Gastroesophageal sphincter (tissue), 4 donors: ENCODE measurements at regions not wholly inside any gene's neighbourhood (a gene's known extent, or its start where the extent isn't known, plus 50 kb on each side); places are given as distances from the start of the nearest gene placed in this dataset.

Experiments used
- ATAC-seq: fragments of 150-250 bp; one replicate; pipeline ENCODE4 v1.9.1; 2016; ENCODE audit warnings: mild to moderate bottlenecking, moderate library complexity
- H3K27ac ChIP-seq, 4 donors: fragments of 200-600 bp; sonication (generic) in 3 of 4; 1 replicate in 3 of 4; 2 replicates in 1 of 4; pipeline ENCODE4 v1.5.1; 2016 to 2019
- H3K27me3 ChIP-seq: fragments of 200-600 bp; sonication (generic); one replicate; pipeline ENCODE4 v1.5.1; 2019
- H3K36me3 ChIP-seq, 2 donors: fragments of 200-600 bp; sonication (generic); one replicate each; pipeline ENCODE4 v1.5.1; 2019; ENCODE audit warnings: control low read depth in 1 of 2
- H3K4me1 ChIP-seq, 3 donors: fragments of 200-600 bp; sonication (generic); 1 replicate in 2 of 3; 2 replicates in 1 of 3; pipeline ENCODE4 v1.5.1; 2016 to 2019; ENCODE audit warnings: control low read depth in 2 of 3
- H3K4me3 ChIP-seq, 2 donors: fragments of 200-600 bp; sonication (generic); one replicate each; pipeline ENCODE4 v1.5.1; 2019; ENCODE audit warnings: mild to moderate bottlenecking in 1 of 2, moderate library complexity in 1 of 2
- H3K9me3 ChIP-seq, 3 donors: fragments of 200-600 bp; sonication (generic); one replicate each; pipeline ENCODE4 v1.5.1; 2017 to 2019; ENCODE audit warnings: control low read depth in 2 of 3
- EP300 ChIP-seq: sonication (generic); formaldehyde crosslinking; IDR thresholded peaks from one replicate; pipeline ENCODE4 v1.6.1; 2017; ENCODE audit warnings: antibody characterized with exemption, mild to moderate bottlenecking
- POLR2A ChIP-seq, 2 donors: fragments of 450-650 bp; IDR thresholded peaks; one replicate each; pipeline ENCODE4 v1.6.1; 2017; ENCODE audit warnings: antibody characterized with exemption in 2 of 2, mild to moderate bottlenecking in 2 of 2, moderate library complexity in 1 of 2
- POLR2AphosphoS5 ChIP-seq: sonication (generic); formaldehyde crosslinking; IDR thresholded peaks from one replicate; pipeline ENCODE4 v1.6.1; 2017; ENCODE audit warnings: antibody characterized with exemption
- WGBS, 2 donors: methylation state at CpG; one replicate each; pipeline ENCODE4 v1.1.5; 2018; ENCODE audit warnings: low coverage in 1 of 2; 5-methylcytosine and 5-hydroxymethylcytosine counted together
- TF ChIP-seq, protein P1 (sequence below), 4 experiments: fragments of 200-600 bp in 2 of 4; fragments of 450-650 bp in 2 of 4; sonication (generic) in 1 of 4; IDR thresholded peaks; one replicate each; pipeline ENCODE4 v1.5.1; 2017 to 2019; ENCODE audit warnings: antibody characterized with exemption in 4 of 4, mild to moderate bottlenecking in 2 of 4, moderate library complexity in 2 of 4

DNA sequence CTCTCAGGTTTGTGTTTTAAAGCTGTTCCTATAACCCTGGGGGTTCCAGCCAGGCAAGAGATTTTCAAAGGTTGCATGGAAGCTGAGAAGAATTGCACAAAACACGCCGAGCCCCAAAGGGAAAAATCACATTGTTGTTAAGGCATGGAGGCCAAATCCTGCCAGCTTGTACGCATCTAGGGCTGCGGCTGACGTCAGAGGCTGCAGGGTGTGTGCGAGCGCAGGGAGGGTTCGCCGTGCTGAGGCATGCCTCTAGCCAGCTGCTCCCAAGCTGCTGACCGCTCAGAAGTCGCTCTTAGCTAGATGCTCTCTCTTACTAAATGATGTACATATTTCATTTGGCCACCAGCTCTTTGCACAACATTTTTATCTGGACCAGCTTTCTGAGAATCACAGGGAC, 191.8 kb downstream of the LPIN1 start:
- Histone ChIP-seq H3K4me3 (no peak overlapping the region), H3K27me3 (no peaks in the 10 kb centered on the region), H3K4me1 (no peaks in the 10 kb centered on the region), H3K9me3 (no peaks in the 10 kb centered on the region), H3K36me3 (no peaks in the 10 kb centered on the region), H3K27ac (no peak overlapping the region)
- ATAC-seq: peak; percentile 87
- 74 to 86% methylated on average over 6 to 10 of the region's 11 CpGs for WGBS, 2 donors
- TF ChIP-seq EP300 (no peak), POLR2AphosphoS5 (peak; percentile 12)

- TF ChIP-seq, protein P1, sequence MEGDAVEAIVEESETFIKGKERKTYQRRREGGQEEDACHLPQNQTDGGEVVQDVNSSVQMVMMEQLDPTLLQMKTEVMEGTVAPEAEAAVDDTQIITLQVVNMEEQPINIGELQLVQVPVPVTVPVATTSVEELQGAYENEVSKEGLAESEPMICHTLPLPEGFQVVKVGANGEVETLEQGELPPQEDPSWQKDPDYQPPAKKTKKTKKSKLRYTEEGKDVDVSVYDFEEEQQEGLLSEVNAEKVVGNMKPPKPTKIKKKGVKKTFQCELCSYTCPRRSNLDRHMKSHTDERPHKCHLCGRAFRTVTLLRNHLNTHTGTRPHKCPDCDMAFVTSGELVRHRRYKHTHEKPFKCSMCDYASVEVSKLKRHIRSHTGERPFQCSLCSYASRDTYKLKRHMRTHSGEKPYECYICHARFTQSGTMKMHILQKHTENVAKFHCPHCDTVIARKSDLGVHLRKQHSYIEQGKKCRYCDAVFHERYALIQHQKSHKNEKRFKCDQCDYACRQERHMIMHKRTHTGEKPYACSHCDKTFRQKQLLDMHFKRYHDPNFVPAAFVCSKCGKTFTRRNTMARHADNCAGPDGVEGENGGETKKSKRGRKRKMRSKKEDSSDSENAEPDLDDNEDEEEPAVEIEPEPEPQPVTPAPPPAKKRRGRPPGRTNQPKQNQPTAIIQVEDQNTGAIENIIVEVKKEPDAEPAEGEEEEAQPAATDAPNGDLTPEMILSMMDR (IDR thresholded peaks at IDR 0.05): no peak
- TF ChIP-seq POLR2A (IDR thresholded peaks at IDR 0.05) (no peak), EP300 (no peak), POLR2AphosphoS5 (no peak)
- H3K4me1 ChIP-seq: no peaks in the 10 kb centered on the region
- H3K4me3 ChIP-seq: no peak overlapping the region
- H3K9me3 ChIP-seq: no peaks in the 10 kb centered on the region
- H3K27me3 ChIP-seq: no peaks in the 10 kb centered on the region
- 82 to 89% methylated on average over 2 of the region's 2 CpGs for WGBS, 2 donors
- H3K27ac ChIP-seq: no peak overlapping the region
- no peaks in the 10 kb centered on the region for H3K36me3 ChIP-seq
- ATAC-seq: no peak
Observed at GRCh38 chr2:11939523-11939922, 193.1 kb downstream of the LPIN1 start.

- Histone ChIP-seq H3K27ac (no peak overlapping the region), H3K9me3 (no peaks in the 10 kb centered on the region), H3K4me1 (no peaks in the 10 kb centered on the region), H3K27me3 (no peaks in the 10 kb centered on the region), H3K36me3 (no peaks in the 10 kb centered on the region), H3K4me3 (no peak overlapping the region)
- TF ChIP-seq, protein P1 (IDR thresholded peaks at IDR 0.05): no peak
- no peak for ATAC-seq
- WGBS, 2 donors: 88 to 100% methylated on average over 2 to 3 of the region's 3 CpGs
Observed at GRCh38 chr2:11940121-11940743, 193.8 kb downstream of the LPIN1 start.

DNA sequence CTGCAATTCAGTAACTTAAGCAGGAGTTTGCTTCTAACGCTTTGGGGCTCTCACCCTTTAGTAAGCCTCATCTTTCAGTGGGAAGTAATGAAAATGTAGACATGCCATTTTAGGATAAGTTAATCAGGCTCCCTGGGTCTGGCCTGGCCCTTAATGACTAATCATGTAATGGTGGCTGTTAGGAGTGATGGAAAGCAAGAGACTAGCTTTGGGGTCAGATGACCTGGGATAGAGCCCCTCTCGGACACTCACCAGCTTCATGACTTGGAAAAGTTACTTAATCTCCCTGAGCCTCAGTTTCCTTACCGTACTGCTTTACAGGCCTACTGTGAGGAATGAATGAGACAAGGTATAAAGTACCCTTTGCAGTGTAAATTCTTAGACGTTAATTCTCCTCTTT, 194.4 kb downstream of the LPIN1 start:
- ATAC-seq: no peak
- Histone ChIP-seq H3K9me3 (no peaks in the 10 kb centered on the region), H3K27ac (no peak overlapping the region), H3K4me1 (no peaks in the 10 kb centered on the region), H3K27me3 (no peaks in the 10 kb centered on the region), H3K4me3 (no peak overlapping the region), H3K36me3 (no peaks in the 10 kb centered on the region)
- TF ChIP-seq POLR2AphosphoS5: no peak
- no peak for TF ChIP-seq POLR2A (IDR thresholded peaks at IDR 0.05)
- TF ChIP-seq EP300: no peak
- TF ChIP-seq, protein P1 (IDR thresholded peaks at IDR 0.05): no peak
- 87 to 95% methylated on average over 3 to 4 of the region's 4 CpGs for WGBS, 2 donors

DNA sequence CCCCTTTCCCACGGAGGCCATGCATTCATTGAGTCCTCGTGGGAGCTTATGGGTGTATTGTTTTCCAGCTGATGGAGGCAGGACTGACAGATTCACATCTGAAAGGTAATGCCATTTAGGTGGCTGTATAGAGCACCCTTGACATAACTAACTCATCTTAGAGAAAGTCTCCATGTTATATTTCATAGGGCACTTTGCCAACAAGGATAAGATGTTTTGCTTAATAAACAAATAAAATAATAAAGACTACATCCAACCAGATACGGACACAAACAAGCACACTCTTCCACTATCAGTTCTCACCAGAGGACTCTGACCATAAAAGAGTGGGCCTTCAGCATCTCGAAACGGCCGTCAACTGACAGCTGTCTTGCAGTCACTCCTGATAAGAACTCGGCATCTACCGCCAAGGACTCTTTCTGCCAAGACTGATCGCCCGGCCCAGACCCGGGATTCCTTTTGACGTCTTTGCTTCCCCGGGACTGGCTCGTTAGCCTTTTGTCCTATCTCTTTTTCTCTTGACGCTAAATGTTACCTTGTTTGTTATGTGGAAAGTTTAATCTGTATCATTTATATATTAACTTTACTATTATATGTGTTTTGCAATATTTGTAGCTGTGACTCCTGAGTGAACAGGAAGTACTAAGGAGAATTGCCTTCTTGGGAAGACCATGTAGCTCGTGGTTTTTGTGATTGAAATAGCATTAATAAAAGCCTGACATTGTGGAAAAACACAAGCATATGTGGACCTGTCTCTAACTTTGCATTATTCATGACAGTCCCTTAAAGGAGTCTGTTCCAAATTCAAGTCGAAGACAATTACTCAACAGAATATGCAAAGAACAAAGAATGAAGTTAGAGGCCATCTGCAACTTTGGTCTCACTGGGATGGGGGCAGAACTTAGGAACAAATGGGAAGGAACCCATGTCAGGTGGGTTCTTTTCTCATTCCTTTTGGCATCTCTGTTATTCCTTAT, 195.1 kb downstream of the LPIN1 start:
- no peaks in the 10 kb centered on the region for H3K27me3 ChIP-seq
- no peak for ATAC-seq
- H3K4me3 ChIP-seq: no peak overlapping the region
- H3K9me3 ChIP-seq: no peaks in the 10 kb centered on the region
- WGBS, 2 donors: 83 to 92% methylated on average over 15 to 17 of the region's 17 CpGs
- H3K4me1 ChIP-seq: no peaks in the 10 kb centered on the region
- TF ChIP-seq, protein P1 (IDR thresholded peaks at IDR 0.05): no peak
- no peak for TF ChIP-seq EP300
- TF ChIP-seq POLR2AphosphoS5: no peak
- TF ChIP-seq POLR2A (IDR thresholded peaks at IDR 0.05): no peak
- H3K36me3 ChIP-seq: no peaks in the 10 kb centered on the region
- no peak overlapping the region for H3K27ac ChIP-seq
